OCI-LY1 (cell line): ENCODE measurements at regions not wholly inside any gene's neighbourhood (a gene's known extent, or its start where the extent isn't known, plus 50 kb on each side); places are given as distances from the start of the nearest gene placed in this dataset.

Source experiments
- EZH2 ChIP-seq: fragments of 200-600 bp; sonication (generic), shearing (Covaris generic); IDR thresholded peaks from 2 replicates; pipeline ENCODE4 v1.8.0; 2017; ENCODE audit warnings: borderline replicate concordance, mixed run types, mild to moderate bottlenecking, antibody characterized with exemption, low read length, moderate library complexity, mixed read lengths
- TF ChIP-seq, protein P1 (sequence below): fragments of 200-600 bp; sonication (generic), shearing (Covaris generic); IDR thresholded peaks from 2 replicates; pipeline ENCODE4 v1.5.1; 2017; ENCODE audit warnings: mild to moderate bottlenecking, antibody characterized with exemption, low read length, moderate library complexity, mixed read lengths

DNA sequence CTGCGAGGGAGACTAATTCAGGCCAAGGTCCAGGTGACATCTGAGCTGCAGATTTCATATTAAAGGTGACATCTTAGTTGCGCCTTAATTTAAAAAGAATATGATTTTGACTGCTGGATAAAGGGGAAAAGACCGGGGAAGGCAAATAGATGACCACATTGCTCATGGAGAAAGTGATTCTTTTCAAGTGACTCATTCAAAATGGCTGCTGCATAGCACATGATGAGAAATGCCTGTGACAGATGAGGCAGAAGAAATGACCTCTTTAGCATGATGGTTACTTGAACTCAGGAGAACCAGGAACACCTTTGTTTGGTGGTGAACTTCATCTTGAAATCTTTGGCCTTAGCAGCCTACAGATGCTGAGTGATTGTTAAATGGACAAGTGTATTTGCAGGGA lies 385.8 kb upstream of the TRIB2 start:
- TF ChIP-seq, protein P1, sequence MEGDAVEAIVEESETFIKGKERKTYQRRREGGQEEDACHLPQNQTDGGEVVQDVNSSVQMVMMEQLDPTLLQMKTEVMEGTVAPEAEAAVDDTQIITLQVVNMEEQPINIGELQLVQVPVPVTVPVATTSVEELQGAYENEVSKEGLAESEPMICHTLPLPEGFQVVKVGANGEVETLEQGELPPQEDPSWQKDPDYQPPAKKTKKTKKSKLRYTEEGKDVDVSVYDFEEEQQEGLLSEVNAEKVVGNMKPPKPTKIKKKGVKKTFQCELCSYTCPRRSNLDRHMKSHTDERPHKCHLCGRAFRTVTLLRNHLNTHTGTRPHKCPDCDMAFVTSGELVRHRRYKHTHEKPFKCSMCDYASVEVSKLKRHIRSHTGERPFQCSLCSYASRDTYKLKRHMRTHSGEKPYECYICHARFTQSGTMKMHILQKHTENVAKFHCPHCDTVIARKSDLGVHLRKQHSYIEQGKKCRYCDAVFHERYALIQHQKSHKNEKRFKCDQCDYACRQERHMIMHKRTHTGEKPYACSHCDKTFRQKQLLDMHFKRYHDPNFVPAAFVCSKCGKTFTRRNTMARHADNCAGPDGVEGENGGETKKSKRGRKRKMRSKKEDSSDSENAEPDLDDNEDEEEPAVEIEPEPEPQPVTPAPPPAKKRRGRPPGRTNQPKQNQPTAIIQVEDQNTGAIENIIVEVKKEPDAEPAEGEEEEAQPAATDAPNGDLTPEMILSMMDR: no peak
- TF ChIP-seq EZH2: no peak
